ENCODE measurements at regions not wholly inside any gene's neighbourhood (a gene's known extent, or its start where the extent isn't known, plus 50 kb on each side); places are given as distances from the start of the nearest gene placed in this dataset.
"Not testable (repeated sequence)": the region's sequence is repeated elsewhere in the genome, so short reads cannot be mapped to it uniquely, and the experiment has no call there.

- no peaks in the 10 kb centered on the region for H3K27me3 ChIP-seq
- no peak overlapping the region for H3K27ac ChIP-seq (replicated peaks in 1 of 4)
- intact Hi-C loops (cut with DNase I) = no loop called here
- DNase-seq (ENCODE audit: extremely low spot score) = no peak
- H3K36me3 ChIP-seq = no peaks in the 10 kb centered on the region
- no peak for TF ChIP-seq POLR2A (IDR thresholded peaks at IDR 0.05; ENCODE audit: low read depth)
- TF ChIP-seq EP300 (IDR thresholded peaks at IDR 0.05) = no peak
- TF ChIP-seq, protein P1, sequence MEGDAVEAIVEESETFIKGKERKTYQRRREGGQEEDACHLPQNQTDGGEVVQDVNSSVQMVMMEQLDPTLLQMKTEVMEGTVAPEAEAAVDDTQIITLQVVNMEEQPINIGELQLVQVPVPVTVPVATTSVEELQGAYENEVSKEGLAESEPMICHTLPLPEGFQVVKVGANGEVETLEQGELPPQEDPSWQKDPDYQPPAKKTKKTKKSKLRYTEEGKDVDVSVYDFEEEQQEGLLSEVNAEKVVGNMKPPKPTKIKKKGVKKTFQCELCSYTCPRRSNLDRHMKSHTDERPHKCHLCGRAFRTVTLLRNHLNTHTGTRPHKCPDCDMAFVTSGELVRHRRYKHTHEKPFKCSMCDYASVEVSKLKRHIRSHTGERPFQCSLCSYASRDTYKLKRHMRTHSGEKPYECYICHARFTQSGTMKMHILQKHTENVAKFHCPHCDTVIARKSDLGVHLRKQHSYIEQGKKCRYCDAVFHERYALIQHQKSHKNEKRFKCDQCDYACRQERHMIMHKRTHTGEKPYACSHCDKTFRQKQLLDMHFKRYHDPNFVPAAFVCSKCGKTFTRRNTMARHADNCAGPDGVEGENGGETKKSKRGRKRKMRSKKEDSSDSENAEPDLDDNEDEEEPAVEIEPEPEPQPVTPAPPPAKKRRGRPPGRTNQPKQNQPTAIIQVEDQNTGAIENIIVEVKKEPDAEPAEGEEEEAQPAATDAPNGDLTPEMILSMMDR (IDR thresholded peaks at IDR 0.05) = no peak
- no peak for TF ChIP-seq POLR2AphosphoS5 (IDR thresholded peaks at IDR 0.05)
- no peaks in the 10 kb centered on the region for H3K4me1 ChIP-seq
- H3K9me3 ChIP-seq = no peaks in the 10 kb centered on the region
- no peak overlapping the region for H3K4me3 ChIP-seq
- 83% methylated on average over 2 of the region's 2 CpGs for WGBS
Measured at GRCh38 chr3:6491768-6492167, 369.1 kb upstream of the GRM7 start.

GRCh38 chr3:6492306-6492705 lies 368.6 kb upstream of the GRM7 start:
- Histone ChIP-seq H3K4me3 (no peak overlapping the region), H3K4me1 (no peaks in the 10 kb centered on the region), H3K27ac (replicated peaks in 1 of 4) (no peak overlapping the region), H3K9me3 (no peaks in the 10 kb centered on the region), H3K27me3 (no peaks in the 10 kb centered on the region), H3K36me3 (no peaks in the 10 kb centered on the region)
- intact Hi-C loops (cut with DNase I) = no loop called here
- DNase-seq (ENCODE audit: extremely low spot score) = no peak
- 61% methylated on average over 1 of the region's 1 CpG for WGBS
- TF ChIP-seq POLR2A (IDR thresholded peaks at IDR 0.05; ENCODE audit: low read depth) = no peak
- TF ChIP-seq POLR2AphosphoS5 (IDR thresholded peaks at IDR 0.05) = no peak
- TF ChIP-seq, protein P1 (IDR thresholded peaks at IDR 0.05) = no peak
- TF ChIP-seq EP300 (IDR thresholded peaks at IDR 0.05) = no peak

GRCh38 chr3:6498944-6499343 lies 362.0 kb upstream of the GRM7 start:
- intact Hi-C loops (cut with DNase I); DNase-seq (ENCODE audit: extremely low spot score); H3K9me3 ChIP-seq; H3K4me3 ChIP-seq; H3K27ac ChIP-seq (replicated peaks in 1 of 4); H3K36me3 ChIP-seq; H3K27me3 ChIP-seq; H3K4me1 ChIP-seq: not testable (repeated sequence)
- 92% methylated on average over 4 of the region's 4 CpGs for WGBS

DNA sequence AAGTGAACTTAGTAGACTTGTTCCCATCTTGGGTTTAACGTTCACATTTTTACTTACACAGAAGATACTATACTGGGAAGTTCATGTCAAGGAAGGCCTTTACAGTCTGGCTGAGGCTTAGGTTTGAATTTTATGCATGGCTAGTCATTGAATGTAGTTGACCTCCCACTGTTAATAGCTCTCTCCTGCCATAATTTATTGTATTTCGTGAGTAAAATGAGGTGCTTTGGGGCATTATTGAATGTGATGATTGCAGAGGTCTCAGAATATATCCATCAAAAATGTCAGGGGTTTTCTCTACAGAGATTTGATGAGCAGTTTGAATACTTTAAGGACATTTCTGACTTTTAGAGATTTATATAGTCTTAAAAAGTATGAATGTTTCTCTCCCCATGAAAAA lies 356.6 kb upstream of the GRM7 start:
- H3K27me3 ChIP-seq = no peaks in the 10 kb centered on the region
- intact Hi-C loops (cut with DNase I) = no loop called here
- H3K4me1 ChIP-seq = no peaks in the 10 kb centered on the region
- 66% methylated on average over 2 of the region's 2 CpGs for WGBS
- H3K36me3 ChIP-seq = no peaks in the 10 kb centered on the region
- H3K4me3 ChIP-seq = no peak overlapping the region
- no peak for DNase-seq (ENCODE audit: extremely low spot score)
- H3K27ac ChIP-seq (replicated peaks in 1 of 4) = no peak overlapping the region
- H3K9me3 ChIP-seq = no peaks in the 10 kb centered on the region
- no peak for TF ChIP-seq EP300 (IDR thresholded peaks at IDR 0.05)

GRCh38 chr3:6504834-6505233 lies 356.1 kb upstream of the GRM7 start:
- Histone ChIP-seq H3K4me3 (no peak overlapping the region), H3K9me3 (no peaks in the 10 kb centered on the region), H3K36me3 (no peaks in the 10 kb centered on the region), H3K27ac (replicated peaks in 1 of 4) (no peak overlapping the region), H3K27me3 (no peaks in the 10 kb centered on the region), H3K4me1 (no peaks in the 10 kb centered on the region)
- intact Hi-C loops (cut with DNase I) = no loop called here
- TF ChIP-seq, protein P1 (IDR thresholded peaks at IDR 0.05) = no peak
- no peak for TF ChIP-seq POLR2AphosphoS5 (IDR thresholded peaks at IDR 0.05)
- no peak for TF ChIP-seq EP300 (IDR thresholded peaks at IDR 0.05)
- TF ChIP-seq POLR2A (IDR thresholded peaks at IDR 0.05; ENCODE audit: low read depth) = no peak
- WGBS = 91% methylated on average over 3 of the region's 3 CpGs
- DNase-seq (ENCODE audit: extremely low spot score) = no peak

DNA sequence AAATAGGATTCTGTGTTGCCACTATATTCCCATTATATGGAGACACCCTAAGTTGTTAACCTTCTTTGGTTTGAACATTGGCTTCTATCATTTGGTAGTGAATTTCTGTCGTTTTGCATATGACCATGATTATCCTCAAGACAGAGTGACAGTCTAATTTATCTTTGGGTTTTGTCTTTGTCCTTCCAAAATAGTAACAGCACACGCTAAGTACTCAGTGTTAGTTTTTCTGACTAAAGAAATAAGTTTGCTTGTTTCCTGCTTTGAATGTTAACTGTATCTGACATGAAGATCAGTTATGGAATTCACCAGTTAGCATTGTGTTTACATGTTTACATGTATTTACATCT lies 352.5 kb upstream of the GRM7 start:
- no peak for TF ChIP-seq POLR2AphosphoS5 (IDR thresholded peaks at IDR 0.05)
- TF ChIP-seq EP300 (IDR thresholded peaks at IDR 0.05) = no peak
- TF ChIP-seq, protein P1 (IDR thresholded peaks at IDR 0.05) = no peak
- no peak for TF ChIP-seq POLR2A (IDR thresholded peaks at IDR 0.05; ENCODE audit: low read depth)
- H3K9me3 ChIP-seq = no peaks in the 10 kb centered on the region
- 64% methylated on average over 2 of the region's 2 CpGs for WGBS
- intact Hi-C loops (cut with DNase I) = no loop called here
- no peak overlapping the region for H3K4me3 ChIP-seq
- H3K27me3 ChIP-seq = no peaks in the 10 kb centered on the region
- H3K27ac ChIP-seq (replicated peaks in 1 of 4) = no peak overlapping the region
- no peaks in the 10 kb centered on the region for H3K36me3 ChIP-seq
- H3K4me1 ChIP-seq = no peaks in the 10 kb centered on the region
- no peak for DNase-seq (ENCODE audit: extremely low spot score)
